ENCODE measurements at regions not wholly inside any gene's neighbourhood (a gene's known extent, or its start where the extent isn't known, plus 50 kb on each side); places are given as distances from the start of the nearest gene placed in this dataset.

DNA sequence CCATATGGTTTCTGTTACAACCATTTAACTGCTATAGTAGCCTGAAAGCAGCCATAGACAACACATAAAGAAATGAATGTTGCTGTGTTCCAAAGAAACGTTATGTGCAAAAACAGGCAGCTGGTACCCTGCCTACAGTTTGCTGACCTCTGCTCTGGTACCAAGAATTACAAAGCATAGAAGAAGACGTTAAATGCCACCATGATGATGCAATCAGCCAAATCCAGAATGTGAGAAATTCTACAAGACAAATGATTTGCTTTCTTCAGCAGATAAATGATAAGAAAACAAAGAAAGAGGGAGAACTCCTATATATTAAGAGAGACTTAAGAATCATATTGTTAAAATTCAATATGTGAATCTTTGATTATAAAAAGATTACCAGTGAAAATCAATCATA, 97.8 kb upstream of the PDE4B start:
- Mint-ChIP-seq H3K27ac (ENCODE audit: unreplicated experiment) (no peak overlapping the region), H3K36me3 (ENCODE audit: low read depth) (no peaks in the 10 kb centered on the region)

DNA sequence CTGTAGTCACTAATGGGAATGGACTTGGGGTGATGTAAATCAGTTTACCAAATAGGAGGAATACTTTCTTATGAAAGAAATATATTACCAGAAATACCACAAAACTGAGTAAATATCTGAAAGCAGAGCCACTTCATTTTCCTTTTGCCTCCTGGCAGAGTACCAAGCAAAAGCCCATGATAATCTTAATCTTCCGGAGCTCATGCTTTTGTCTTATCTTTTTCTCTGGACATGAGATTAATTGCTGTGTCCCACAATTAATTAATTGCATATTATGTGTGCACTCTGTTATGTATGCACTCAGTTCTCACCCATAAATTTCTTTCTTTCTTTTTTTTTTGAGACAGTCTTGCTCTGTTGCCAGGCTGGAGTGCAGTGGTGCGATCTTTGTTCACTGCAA, 94.1 kb upstream of the PDE4B start:
- Mint-ChIP-seq H3K27me3 (ENCODE audit: low read depth) (peaks cover 19% of the 10 kb centered on the region), H3K27ac (ENCODE audit: unreplicated experiment) (no peak overlapping the region), H3K4me1 (no peaks in the 10 kb centered on the region), H3K36me3 (ENCODE audit: low read depth) (no peaks in the 10 kb centered on the region), H3K4me3 (no peak overlapping the region), H3K9me3 (no peaks in the 10 kb centered on the region)
- TF ChIP-seq, protein P1, sequence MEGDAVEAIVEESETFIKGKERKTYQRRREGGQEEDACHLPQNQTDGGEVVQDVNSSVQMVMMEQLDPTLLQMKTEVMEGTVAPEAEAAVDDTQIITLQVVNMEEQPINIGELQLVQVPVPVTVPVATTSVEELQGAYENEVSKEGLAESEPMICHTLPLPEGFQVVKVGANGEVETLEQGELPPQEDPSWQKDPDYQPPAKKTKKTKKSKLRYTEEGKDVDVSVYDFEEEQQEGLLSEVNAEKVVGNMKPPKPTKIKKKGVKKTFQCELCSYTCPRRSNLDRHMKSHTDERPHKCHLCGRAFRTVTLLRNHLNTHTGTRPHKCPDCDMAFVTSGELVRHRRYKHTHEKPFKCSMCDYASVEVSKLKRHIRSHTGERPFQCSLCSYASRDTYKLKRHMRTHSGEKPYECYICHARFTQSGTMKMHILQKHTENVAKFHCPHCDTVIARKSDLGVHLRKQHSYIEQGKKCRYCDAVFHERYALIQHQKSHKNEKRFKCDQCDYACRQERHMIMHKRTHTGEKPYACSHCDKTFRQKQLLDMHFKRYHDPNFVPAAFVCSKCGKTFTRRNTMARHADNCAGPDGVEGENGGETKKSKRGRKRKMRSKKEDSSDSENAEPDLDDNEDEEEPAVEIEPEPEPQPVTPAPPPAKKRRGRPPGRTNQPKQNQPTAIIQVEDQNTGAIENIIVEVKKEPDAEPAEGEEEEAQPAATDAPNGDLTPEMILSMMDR (conservative IDR thresholded peaks at IDR 0.05) = no peak
- DNase-seq (ENCODE audit: low read depth, low spot score) = no peak

More for the DNA sequence above, 97.8 kb upstream of the PDE4B start:
- H3K4me1 Mint-ChIP-seq = no peaks in the 10 kb centered on the region
- no peak overlapping the region for H3K4me3 Mint-ChIP-seq
- H3K27me3 Mint-ChIP-seq (ENCODE audit: low read depth) = peaks cover 4% of the 10 kb centered on the region
- DNase-seq (ENCODE audit: low read depth, low spot score) = no peak
- no peaks in the 10 kb centered on the region for H3K9me3 Mint-ChIP-seq
- TF ChIP-seq, protein P1 (conservative IDR thresholded peaks at IDR 0.05) = no peak

DNA sequence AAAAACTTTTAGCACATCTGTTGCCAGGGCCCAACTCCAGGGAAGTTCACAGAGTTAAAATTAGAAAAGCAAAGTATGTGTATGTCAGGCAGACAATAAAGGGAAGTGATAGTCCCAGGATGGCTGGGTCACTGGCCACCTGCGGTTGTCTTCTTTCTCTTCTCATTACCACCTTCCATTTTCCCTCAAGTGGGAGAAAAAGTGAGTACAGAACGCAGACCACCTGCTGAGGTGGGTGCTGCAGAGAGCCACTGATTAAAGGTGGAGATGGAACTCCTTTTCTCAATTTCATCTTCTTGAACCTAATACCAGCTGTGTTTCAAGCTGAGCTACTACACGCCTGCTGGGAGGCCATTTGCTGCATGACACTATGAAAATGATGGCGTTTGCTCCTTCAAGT, 88.8 kb upstream of the PDE4B start:
- H3K4me1 Mint-ChIP-seq = no peaks in the 10 kb centered on the region
- no peak overlapping the region for H3K27ac Mint-ChIP-seq (ENCODE audit: unreplicated experiment)
- no peak for DNase-seq (ENCODE audit: low read depth, low spot score)
- TF ChIP-seq, protein P1 (conservative IDR thresholded peaks at IDR 0.05) = no peak
- H3K4me3 Mint-ChIP-seq = no peak overlapping the region
- H3K36me3 Mint-ChIP-seq (ENCODE audit: low read depth) = no peaks in the 10 kb centered on the region
- no peaks in the 10 kb centered on the region for H3K9me3 Mint-ChIP-seq
- peaks cover 34% of the 10 kb centered on the region for H3K27me3 Mint-ChIP-seq (ENCODE audit: low read depth)

DNA sequence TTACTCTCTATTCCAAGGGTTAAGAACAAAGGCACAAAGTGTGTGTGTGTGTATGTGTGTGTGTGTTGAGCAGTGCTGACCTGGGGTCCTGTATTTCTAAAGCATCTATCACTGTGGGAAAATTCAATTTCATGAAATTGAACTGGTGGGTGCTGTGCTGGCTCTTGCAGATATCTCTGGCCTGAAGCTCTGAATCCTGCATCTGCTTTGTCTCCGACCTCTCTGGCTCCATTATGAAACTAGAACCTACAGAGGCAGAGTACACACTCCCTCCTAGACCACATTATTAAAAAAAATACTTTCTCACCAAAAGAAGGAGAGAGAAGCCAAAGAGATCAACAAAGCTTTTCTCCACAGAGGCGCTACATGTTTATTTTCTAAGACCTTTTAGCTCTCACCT, 88.4 kb upstream of the PDE4B start:
- TF ChIP-seq, protein P1 (conservative IDR thresholded peaks at IDR 0.05) = no peak
- Mint-ChIP-seq H3K27me3 (ENCODE audit: low read depth) (peaks cover 34% of the 10 kb centered on the region), H3K9me3 (no peaks in the 10 kb centered on the region), H3K4me3 (no peak overlapping the region), H3K4me1 (no peaks in the 10 kb centered on the region), H3K36me3 (ENCODE audit: low read depth) (no peaks in the 10 kb centered on the region), H3K27ac (ENCODE audit: unreplicated experiment) (no peak overlapping the region)
- no peak for DNase-seq (ENCODE audit: low read depth, low spot score)

DNA sequence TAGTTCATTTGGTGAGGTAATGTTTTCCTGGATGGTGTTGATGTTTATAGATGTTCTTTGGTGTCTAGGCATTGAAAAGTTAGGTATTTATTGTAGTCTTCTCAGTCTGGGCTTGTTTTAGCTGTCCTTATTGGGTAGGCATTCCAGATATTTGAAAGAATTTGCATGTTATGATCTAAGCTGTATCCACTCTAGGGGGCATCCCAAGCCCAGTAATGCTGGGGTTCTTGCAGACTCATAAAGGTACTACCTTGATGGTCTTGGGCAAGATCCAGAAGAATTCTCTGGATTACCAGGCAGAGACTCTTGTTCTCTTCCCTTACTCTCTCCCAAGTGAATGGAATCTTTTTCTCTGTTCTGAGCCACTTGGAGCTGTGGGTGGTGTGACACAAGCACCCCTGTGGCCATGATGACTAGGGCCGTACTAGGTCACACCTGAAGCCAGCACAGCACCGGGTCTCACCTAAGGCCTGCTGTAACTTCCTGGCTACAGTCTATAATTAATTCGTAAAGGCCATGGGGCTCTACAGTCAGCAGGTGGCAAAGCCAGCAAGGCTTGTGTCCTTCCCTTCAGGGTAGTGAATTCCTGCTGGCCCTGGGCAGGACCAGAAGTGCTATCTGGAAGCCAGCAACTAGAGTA, 74.8 kb upstream of the PDE4B start:
- H3K4me3 Mint-ChIP-seq = no peak overlapping the region
- H3K4me1 Mint-ChIP-seq = no peaks in the 10 kb centered on the region
- no peaks in the 10 kb centered on the region for H3K36me3 Mint-ChIP-seq (ENCODE audit: low read depth)
- no peak for DNase-seq (ENCODE audit: low read depth, low spot score)
- TF ChIP-seq, protein P1 (conservative IDR thresholded peaks at IDR 0.05) = no peak
- H3K27me3 Mint-ChIP-seq (ENCODE audit: low read depth) = peaks cover 37% of the 10 kb centered on the region
- no peaks in the 10 kb centered on the region for H3K9me3 Mint-ChIP-seq
- no peak overlapping the region for H3K27ac Mint-ChIP-seq (ENCODE audit: unreplicated experiment)

All from neural crest cell (in vitro differentiated cells).